Panc1 (cell line): ENCODE measurements at regions not wholly inside any gene's neighbourhood (a gene's known extent, or its start where the extent isn't known, plus 50 kb on each side); places are given as distances from the start of the nearest gene placed in this dataset.

Experiments used
- ATAC-seq: fragments of 200-7000 bp; cut with Tn5 transposase; 2 replicates; pipeline ENCODE4 v1.9.1; 2020; ENCODE audit warnings: mild to moderate bottlenecking, moderate library complexity
- BruUV-seq: library from RNA; stranded (reverse); fragments of 400-500 nt; replicated peaks from 2 replicates; lab custom pipeline; 2021; lab: Mats Ljungman, UMichigan
- CTCF ChIA-PET: fragments of 300-600 bp; sonication (Branson Sonifier 250); formaldehyde crosslinking; loops from one replicate; lab custom pipeline; 2022; ENCODE audit warnings: antibody characterized with exemption; lab: Charles Lee
- POLR2A ChIA-PET: fragments of 300-600 bp; sonication (Branson Sonifier 250); formaldehyde crosslinking; loops from one replicate; lab custom pipeline; 2022; ENCODE audit warnings: antibody characterized with exemption; lab: Charles Lee
- DNase-seq: peaks from one replicate; pipeline ENCODE4 v3.0.0-alpha.2; 2010; ENCODE audit warnings: low read depth, low spot score
- H3K27ac ChIP-seq: 2 replicates; pipeline ENCODE4 v1.5.1; 2011; ENCODE audit warnings: mild to moderate bottlenecking, low read length, inconsistent platforms
- H3K27me3 ChIP-seq: fragments of 200-500 bp; sonication (Bioruptor generic); 2 replicates; pipeline ENCODE4 v1.6.0; 2014; ENCODE audit warnings: low read length, inconsistent platforms; ENCODE audit not compliant: control insufficient read depth, insufficient read depth
- H3K36me3 ChIP-seq: fragments of 200-500 bp; sonication (Bioruptor generic); 2 replicates; pipeline ENCODE4 v1.5.1; 2014; ENCODE audit warnings: inconsistent platforms, mild to moderate bottlenecking, low read length, moderate library complexity; ENCODE audit not compliant: control insufficient read depth, insufficient read depth
- H3K4me1 ChIP-seq: 2 replicates; pipeline ENCODE4 v1.5.1; 2011; ENCODE audit warnings: inconsistent platforms, mild to moderate bottlenecking, low read length, moderate library complexity; ENCODE audit not compliant: control insufficient read depth, insufficient read depth
- H3K4me3 ChIP-seq, 2 experiments: 2 replicates each; pipeline ENCODE4 v1.5.1; 2011 to 2012; ENCODE audit warnings: low read depth in 2 of 2, low read length in 2 of 2, mild to moderate bottlenecking in 2 of 2, inconsistent platforms in 1 of 2, moderate library complexity in 1 of 2
- H3K9me3 ChIP-seq: fragments of 200-500 bp; sonication (Bioruptor generic); 2 replicates; pipeline ENCODE4 v1.5.1; 2014; ENCODE audit warnings: low read depth, mild to moderate bottlenecking, inconsistent platforms, low read length, moderate library complexity; ENCODE audit not compliant: control insufficient read depth, insufficient read depth
- CTCF ChIP-seq: fragments of 450-650 bp; IDR thresholded peaks from 2 replicates; pipeline ENCODE4 v1.5.1; 2017; ENCODE audit warnings: mild to moderate bottlenecking
- POLR2AphosphoS5 ChIP-seq: IDR thresholded peaks from 2 replicates; pipeline ENCODE4 v1.6.1; 2012; ENCODE audit warnings: mild to moderate bottlenecking, low read depth, low read length, moderate library complexity
- REST ChIP-seq, 2 experiments: IDR thresholded peaks; 2 replicates each; pipeline ENCODE4 v1.6.1; 2011 to 2012; ENCODE audit warnings: low read depth in 2 of 2, control low read depth in 1 of 2, low read length in 1 of 2, mild to moderate bottlenecking in 1 of 2, moderate library complexity in 1 of 2; ENCODE audit not compliant: insufficient read depth in 1 of 2
- SIN3A ChIP-seq: IDR thresholded peaks from 2 replicates; pipeline ENCODE4 v1.6.1; 2012; ENCODE audit warnings: low read depth, mild to moderate bottlenecking, low read length, moderate library complexity, borderline replicate concordance; ENCODE audit not compliant: insufficient read depth
- TCF7L2 ChIP-seq: IDR thresholded peaks from 2 replicates; pipeline ENCODE4 v1.6.1; 2011; ENCODE audit warnings: mild to moderate bottlenecking, low read depth, low read length, inconsistent platforms
- in situ Hi-C: cut with HindIII; loops from 2 replicates; pipeline ENCODE4 v1.10.0; 2016; ENCODE audit warnings: low sequenced_read_pairs, low pct_unique_long_range_greater_than_20kb
- intact Hi-C: fragments of 100-400 bp; cut with micrococcal nuclease; formaldehyde crosslinking; loops from one replicate; pipeline ENCODE4 v1.10.0; 2022; ENCODE audit not compliant: unreplicated experiment

- ATAC-seq (no peak), DNase-seq (no peak)
- Histone ChIP-seq H3K9me3 (no peaks in the 10 kb centered on the region), H3K36me3 (no peaks in the 10 kb centered on the region), H3K27me3 (no peaks in the 10 kb centered on the region), H3K27ac (no peak overlapping the region), H3K4me1 (no peaks in the 10 kb centered on the region), H3K4me3 (no peak overlapping the region)
- TF ChIP-seq POLR2AphosphoS5 (no peak), CTCF (no peak), SIN3A (no peak), TCF7L2 (no peak), REST (IDR thresholded peaks at IDR 0.05; ENCODE audit: insufficient read depth in 1 of 2, low read depth in 2 of 2, low read length in 1 of 2) (no peak)
- POLR2A ChIA-PET, result no interaction called here
- intact Hi-C loops, result no loop called here
- CTCF ChIA-PET, result no interaction called here
- BruUV-seq, result no TSS peak
- in situ Hi-C loops, result no loop called here
Measured at GRCh38 chr12:83603106-83603505, 916.4 kb downstream of the TMTC2 start.

GRCh38 chr12:83575326-83575725 lies 888.6 kb downstream of the TMTC2 start:
- DNase-seq (no peak), ATAC-seq (no peak)
- Histone ChIP-seq H3K4me1 (no peaks in the 10 kb centered on the region), H3K36me3 (no peaks in the 10 kb centered on the region), H3K4me3 (no peak overlapping the region), H3K27ac (no peak overlapping the region), H3K27me3 (no peaks in the 10 kb centered on the region), H3K9me3 (no peaks in the 10 kb centered on the region)
- POLR2A ChIA-PET, result no interaction called here
- in situ Hi-C loops, result no loop called here
- CTCF ChIA-PET, result no interaction called here
- BruUV-seq, result no TSS peak
- intact Hi-C loops, result no loop called here
- TF ChIP-seq TCF7L2, result no peak
- TF ChIP-seq SIN3A, result no peak
- no peak for TF ChIP-seq CTCF
- no peak for TF ChIP-seq POLR2AphosphoS5
- TF ChIP-seq REST (IDR thresholded peaks at IDR 0.05; ENCODE audit: insufficient read depth in 1 of 2, low read depth in 2 of 2, low read length in 1 of 2), result no peak
